ENCODE measurements at regions not wholly inside any gene's neighbourhood (a gene's known extent, or its start where the extent isn't known, plus 50 kb on each side); places are given as distances from the start of the nearest gene placed in this dataset.

DNA sequence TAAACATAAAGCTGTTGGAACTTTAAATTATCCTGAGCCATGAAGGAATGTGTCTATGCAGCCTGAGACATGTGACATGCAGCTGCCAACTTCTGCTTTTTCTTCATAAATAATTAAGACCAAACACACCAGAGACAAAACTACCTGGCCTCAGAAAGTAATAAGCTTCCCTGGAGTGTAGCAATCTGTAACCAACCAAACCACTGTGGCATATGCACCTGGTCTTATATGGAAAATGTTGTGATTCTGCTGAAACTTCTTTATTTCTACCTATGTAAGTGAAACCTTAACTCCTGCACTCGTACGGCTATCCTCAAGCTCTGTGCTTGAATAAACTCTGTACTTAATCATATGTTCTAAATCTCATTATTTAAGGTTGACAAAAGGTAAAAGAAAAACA lies 515.0 kb downstream of the TMEM182 start:
- Histone ChIP-seq H3K27ac (no peak overlapping the region), H3K27me3 (ENCODE audit: insufficient read depth, low read depth, severe bottlenecking) (peaks cover 20% of the 10 kb centered on the region)

DNA sequence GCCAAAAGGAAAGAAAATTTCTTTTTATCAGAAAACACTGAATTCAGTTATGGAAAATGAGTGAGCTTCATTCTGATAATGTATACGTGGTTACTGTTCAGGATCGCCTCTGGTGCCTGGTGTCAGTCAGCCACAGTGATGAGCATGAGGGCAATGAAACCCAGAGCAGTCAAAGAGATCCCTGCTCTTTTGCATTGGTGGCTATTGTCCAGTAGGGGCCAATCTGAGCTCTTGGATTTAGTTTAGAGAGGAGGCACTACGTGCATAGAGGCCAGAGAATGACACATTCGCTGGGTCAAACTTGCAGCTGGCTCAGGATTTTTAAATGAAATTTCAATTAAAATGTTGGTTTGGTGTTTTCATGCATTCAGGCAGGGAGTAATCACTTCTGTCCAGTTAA lies 522.9 kb downstream of the TMEM182 start:
- no peaks in the 10 kb centered on the region for H3K36me3 ChIP-seq
- DNase-seq, result no peak
- no peak overlapping the region for H3K27ac ChIP-seq
- TF ChIP-seq, protein P1, sequence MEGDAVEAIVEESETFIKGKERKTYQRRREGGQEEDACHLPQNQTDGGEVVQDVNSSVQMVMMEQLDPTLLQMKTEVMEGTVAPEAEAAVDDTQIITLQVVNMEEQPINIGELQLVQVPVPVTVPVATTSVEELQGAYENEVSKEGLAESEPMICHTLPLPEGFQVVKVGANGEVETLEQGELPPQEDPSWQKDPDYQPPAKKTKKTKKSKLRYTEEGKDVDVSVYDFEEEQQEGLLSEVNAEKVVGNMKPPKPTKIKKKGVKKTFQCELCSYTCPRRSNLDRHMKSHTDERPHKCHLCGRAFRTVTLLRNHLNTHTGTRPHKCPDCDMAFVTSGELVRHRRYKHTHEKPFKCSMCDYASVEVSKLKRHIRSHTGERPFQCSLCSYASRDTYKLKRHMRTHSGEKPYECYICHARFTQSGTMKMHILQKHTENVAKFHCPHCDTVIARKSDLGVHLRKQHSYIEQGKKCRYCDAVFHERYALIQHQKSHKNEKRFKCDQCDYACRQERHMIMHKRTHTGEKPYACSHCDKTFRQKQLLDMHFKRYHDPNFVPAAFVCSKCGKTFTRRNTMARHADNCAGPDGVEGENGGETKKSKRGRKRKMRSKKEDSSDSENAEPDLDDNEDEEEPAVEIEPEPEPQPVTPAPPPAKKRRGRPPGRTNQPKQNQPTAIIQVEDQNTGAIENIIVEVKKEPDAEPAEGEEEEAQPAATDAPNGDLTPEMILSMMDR (IDR thresholded peaks at IDR 0.05; ENCODE audit: low read depth, low read length), result no peak
- H3K4me3 ChIP-seq (ENCODE audit: low read depth, low read length), result no peak overlapping the region
- H3K9me3 ChIP-seq (ENCODE audit: severe bottlenecking), result no peaks in the 10 kb centered on the region
- peaks cover 76% of the 10 kb centered on the region for H3K27me3 ChIP-seq (ENCODE audit: insufficient read depth, low read depth, severe bottlenecking)

More for the DNA sequence above, 515.0 kb downstream of the TMEM182 start:
- DNase-seq, result no peak
- Histone ChIP-seq H3K9me3 (ENCODE audit: severe bottlenecking) (no peaks in the 10 kb centered on the region), H3K4me3 (ENCODE audit: low read depth, low read length) (no peak overlapping the region), H3K36me3 (no peaks in the 10 kb centered on the region)
- TF ChIP-seq, protein P1 (IDR thresholded peaks at IDR 0.05; ENCODE audit: low read depth, low read length), result no peak

DNA sequence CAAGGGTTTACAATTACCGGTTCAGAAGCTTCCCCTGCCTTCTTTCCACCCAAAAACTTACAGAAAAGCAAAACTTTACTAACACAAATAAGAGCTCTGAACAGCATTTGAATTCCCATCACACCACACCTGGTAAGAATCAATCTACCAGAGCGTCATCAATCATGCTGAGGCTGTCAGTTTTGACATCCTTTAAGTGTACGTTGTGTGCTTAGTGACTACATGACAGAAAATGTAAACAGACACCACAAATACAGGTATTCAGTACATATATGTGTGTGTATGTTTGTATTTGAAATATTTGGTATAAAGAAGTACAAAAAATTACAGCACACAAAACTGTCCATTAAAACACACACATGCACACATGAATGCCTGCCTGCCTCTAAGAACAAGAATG lies 523.5 kb downstream of the TMEM182 start:
- Histone ChIP-seq H3K9me3 (ENCODE audit: severe bottlenecking) (no peaks in the 10 kb centered on the region), H3K36me3 (no peaks in the 10 kb centered on the region), H3K27me3 (ENCODE audit: insufficient read depth, low read depth, severe bottlenecking) (peaks cover 78% of the 10 kb centered on the region), H3K4me3 (ENCODE audit: low read depth, low read length) (no peak overlapping the region), H3K27ac (no peak overlapping the region)
- no peak for DNase-seq
- TF ChIP-seq, protein P1 (IDR thresholded peaks at IDR 0.05; ENCODE audit: low read depth, low read length), result no peak

GRCh38 chr2:103287746-103288145 lies 525.9 kb downstream of the TMEM182 start:
- TF ChIP-seq, protein P1 (IDR thresholded peaks at IDR 0.05; ENCODE audit: low read depth, low read length), result no peak
- no peak for DNase-seq

GRCh38 chr2:103288696-103289095 lies 526.9 kb downstream of the TMEM182 start:
- peaks cover 76% of the 10 kb centered on the region for H3K27me3 ChIP-seq (ENCODE audit: insufficient read depth, low read depth, severe bottlenecking)
- DNase-seq, result no peak
- TF ChIP-seq, protein P1 (IDR thresholded peaks at IDR 0.05; ENCODE audit: low read depth, low read length), result no peak

More at GRCh38 chr2:103287746-103288145, 525.9 kb downstream of the TMEM182 start:
- Histone ChIP-seq H3K27me3 (ENCODE audit: insufficient read depth, low read depth, severe bottlenecking) (peaks cover 74% of the 10 kb centered on the region), H3K9me3 (ENCODE audit: severe bottlenecking) (no peaks in the 10 kb centered on the region), H3K36me3 (no peaks in the 10 kb centered on the region), H3K27ac (no peak overlapping the region), H3K4me3 (ENCODE audit: low read depth, low read length) (no peak overlapping the region)

DNA sequence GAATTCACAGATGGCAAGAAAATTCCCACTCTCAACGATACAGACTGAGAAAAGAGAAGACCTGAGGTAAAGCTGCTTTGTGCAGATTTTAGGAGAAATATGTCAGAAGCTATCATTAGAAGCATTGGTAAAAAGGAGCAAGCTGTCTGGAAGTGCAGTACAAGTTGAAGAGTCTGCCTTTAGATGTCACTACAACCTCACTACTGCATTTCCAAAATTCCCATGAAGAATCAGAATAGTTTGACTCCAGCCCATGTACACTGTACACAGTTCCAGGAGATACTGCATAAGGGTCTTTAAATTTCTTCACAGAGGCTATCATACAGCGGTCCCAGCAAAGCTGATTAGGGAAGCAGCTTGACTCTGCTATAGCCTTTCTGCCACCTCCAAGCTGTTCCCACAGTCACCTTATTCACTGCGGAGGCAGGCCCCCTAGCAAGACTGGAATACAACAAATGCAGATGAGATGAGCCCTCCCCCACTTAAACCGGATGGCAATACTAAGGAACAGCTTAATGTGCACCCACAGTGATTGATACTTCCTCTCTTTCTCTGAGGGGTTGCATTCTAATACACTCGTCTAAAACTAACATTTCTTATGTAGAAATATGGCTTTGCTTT lies 527.4 kb downstream of the TMEM182 start:
- Histone ChIP-seq H3K9me3 (ENCODE audit: severe bottlenecking) (no peaks in the 10 kb centered on the region), H3K27ac (no peak overlapping the region), H3K27me3 (ENCODE audit: insufficient read depth, low read depth, severe bottlenecking) (peaks cover 78% of the 10 kb centered on the region), H3K4me3 (ENCODE audit: low read depth, low read length) (no peak overlapping the region), H3K36me3 (no peaks in the 10 kb centered on the region)
- no peak for DNase-seq
- TF ChIP-seq, protein P1 (IDR thresholded peaks at IDR 0.05; ENCODE audit: low read depth, low read length), result no peak

More at GRCh38 chr2:103288696-103289095, 526.9 kb downstream of the TMEM182 start:
- Histone ChIP-seq H3K9me3 (ENCODE audit: severe bottlenecking) (no peaks in the 10 kb centered on the region), H3K4me3 (ENCODE audit: low read depth, low read length) (no peak overlapping the region), H3K36me3 (no peaks in the 10 kb centered on the region), H3K27ac (no peak overlapping the region)

Data from WERI-Rb-1 (cell line).